NCI-H2029 treated with DMSO at 0.1 percent for 48 hours (cell line): ENCODE measurements at regions not wholly inside any gene's neighbourhood (a gene's known extent, or its start where the extent isn't known, plus 50 kb on each side); places are given as distances from the start of the nearest gene placed in this dataset.

Experiments
- DNase-seq: peaks from one replicate; lab custom pipeline; 2025; lab: John Stamatoyannopoulos, UW

GRCh38 chr2:160679686-160680085 is 186.1 kb upstream of the RBMS1 start:
- no peak for DNase-seq

- no peak for DNase-seq
These were observed 186.7 kb upstream of the RBMS1 start for GRCh38 chr2:160680294-160680693.

- DNase-seq: no peak
These were observed 187.4 kb upstream of the RBMS1 start for GRCh38 chr2:160680974-160681373.

GRCh38 chr2:160683206-160683605 is 189.6 kb upstream of the RBMS1 start:
- DNase-seq: no peak

- DNase-seq: peak; percentile 24
These were observed 194.0 kb upstream of the RBMS1 start for GRCh38 chr2:160687629-160688028.

GRCh38 chr2:160689441-160689840 is 195.8 kb upstream of the RBMS1 start:
- DNase-seq: no peak

- DNase-seq: no peak
These were observed 200.6 kb upstream of the RBMS1 start for GRCh38 chr2:160694221-160694620.

- no peak for DNase-seq
These were observed 201.0 kb upstream of the RBMS1 start for GRCh38 chr2:160694631-160695030.

GRCh38 chr2:160695402-160696086 is 201.9 kb upstream of the RBMS1 start:
- DNase-seq: no peak

- DNase-seq: no peak
These were observed 202.5 kb upstream of the RBMS1 start for GRCh38 chr2:160696087-160696452.

- no peak for DNase-seq
These were observed 204.2 kb upstream of the RBMS1 start for GRCh38 chr2:160697817-160698216.

- DNase-seq: no peak
These were observed 206.6 kb upstream of the RBMS1 start for GRCh38 chr2:160700021-160700814.

GRCh38 chr2:160701822-160702221 is 208.2 kb upstream of the RBMS1 start:
- peak; percentile 6 for DNase-seq

GRCh38 chr2:160702754-160703153 is 209.1 kb upstream of the RBMS1 start:
- DNase-seq: no peak

GRCh38 chr2:160703648-160704585 is 210.3 kb upstream of the RBMS1 start:
- DNase-seq: no peak

GRCh38 chr2:160715428-160715827 is 221.8 kb upstream of the RBMS1 start:
- no peak for DNase-seq

GRCh38 chr2:160719116-160719515 is 225.5 kb upstream of the RBMS1 start:
- no peak for DNase-seq

- DNase-seq: no peak
These were observed 226.5 kb upstream of the RBMS1 start for GRCh38 chr2:160720098-160720497.

- no peak for DNase-seq
These were observed 227.8 kb upstream of the RBMS1 start for GRCh38 chr2:160721089-160722040.

- DNase-seq: no peak
These were observed 232.4 kb upstream of the RBMS1 start for GRCh38 chr2:160726046-160726445.

GRCh38 chr2:160730296-160730995 is 236.8 kb upstream of the RBMS1 start:
- DNase-seq: no peak
